Activated T-helper 1 cell treated with Interleukin-2 at 50 U/mL for 16 hours (primary cell): ENCODE measurements at regions not wholly inside any gene's neighbourhood (a gene's known extent, or its start where the extent isn't known, plus 50 kb on each side); places are given as distances from the start of the nearest gene placed in this dataset.
"Not testable (repeated sequence)": the region's sequence is repeated elsewhere in the genome, so short reads cannot be mapped to it uniquely, and the experiment has no call there.

Source experiments
- DNase-seq: peaks from one replicate; pipeline ENCODE4 v3.0.0-alpha.2; 2020; ENCODE audit warnings: low read depth

DNA sequence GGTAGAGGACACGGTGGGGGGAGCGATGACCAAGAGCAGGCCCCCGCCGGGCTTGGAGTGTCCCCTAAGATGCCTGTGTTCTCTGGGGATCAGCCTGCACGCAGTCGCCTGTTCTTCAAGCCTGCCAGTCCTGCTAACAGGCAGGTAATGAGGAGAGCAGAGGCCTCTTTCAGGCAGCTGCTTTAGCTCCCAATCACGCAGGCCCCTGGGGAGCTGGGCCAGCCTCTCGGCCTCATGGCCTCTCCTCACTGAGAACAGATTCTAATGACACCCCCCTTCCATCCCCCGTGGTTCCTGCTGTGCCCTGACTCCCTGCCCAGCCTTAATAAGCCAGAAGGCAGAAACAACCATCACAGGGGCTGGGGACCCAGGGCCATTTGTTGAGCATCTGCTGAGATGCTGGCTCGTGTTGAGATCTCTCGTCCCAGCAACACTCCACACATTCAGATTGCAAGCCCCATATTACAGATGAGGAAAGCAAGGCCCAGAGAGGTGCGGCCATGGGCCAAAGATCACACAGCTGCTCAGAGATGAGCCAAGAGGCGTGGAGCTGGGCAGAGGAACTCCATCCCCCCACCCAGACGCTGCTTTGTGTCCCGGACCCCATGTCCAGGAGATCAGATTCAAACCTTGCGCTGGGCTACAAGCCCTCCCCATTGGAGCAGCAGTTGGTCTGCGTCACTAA is 71.6 kb upstream of the CASZ1 start:
- no peak for DNase-seq

DNA sequence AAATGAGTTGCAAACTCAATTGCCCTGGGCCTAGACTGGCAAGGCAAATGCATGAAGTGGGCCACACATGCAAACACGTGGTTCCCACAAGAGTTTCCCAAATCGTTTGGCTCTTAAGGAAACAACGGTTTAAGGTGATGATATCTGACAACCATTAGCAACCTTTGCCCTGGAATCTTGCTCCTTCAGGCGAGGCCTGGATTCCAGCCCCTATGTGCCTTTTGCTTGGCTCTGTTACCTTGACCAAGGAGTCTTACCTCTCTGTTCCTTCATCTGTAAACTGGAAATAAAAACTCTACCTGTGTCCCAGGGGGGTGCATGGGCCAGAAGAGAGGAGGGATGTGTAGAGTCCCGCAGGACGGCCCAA is 72.1 kb upstream of the CASZ1 start:
- no peak for DNase-seq

DNA sequence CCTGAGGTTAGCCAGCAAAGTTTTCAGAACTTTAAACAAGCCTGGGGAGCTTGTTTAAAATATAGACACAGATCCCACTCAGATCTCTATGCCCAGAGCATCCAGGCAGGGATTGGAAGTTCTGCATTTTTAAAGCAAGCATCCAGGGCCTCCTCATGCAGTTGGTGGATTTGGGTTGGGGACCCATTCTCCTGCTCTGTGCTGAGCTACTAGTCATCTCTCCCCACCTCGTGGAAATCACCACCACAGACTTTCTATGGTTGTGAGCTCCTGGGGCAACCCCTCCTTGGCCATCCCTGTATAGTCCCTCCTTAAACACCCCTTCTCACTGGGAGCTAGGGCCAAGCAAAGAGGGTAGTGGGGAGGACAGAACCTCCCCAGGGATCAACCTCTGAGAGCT is 73.5 kb upstream of the CASZ1 start:
- no peak for DNase-seq

DNA sequence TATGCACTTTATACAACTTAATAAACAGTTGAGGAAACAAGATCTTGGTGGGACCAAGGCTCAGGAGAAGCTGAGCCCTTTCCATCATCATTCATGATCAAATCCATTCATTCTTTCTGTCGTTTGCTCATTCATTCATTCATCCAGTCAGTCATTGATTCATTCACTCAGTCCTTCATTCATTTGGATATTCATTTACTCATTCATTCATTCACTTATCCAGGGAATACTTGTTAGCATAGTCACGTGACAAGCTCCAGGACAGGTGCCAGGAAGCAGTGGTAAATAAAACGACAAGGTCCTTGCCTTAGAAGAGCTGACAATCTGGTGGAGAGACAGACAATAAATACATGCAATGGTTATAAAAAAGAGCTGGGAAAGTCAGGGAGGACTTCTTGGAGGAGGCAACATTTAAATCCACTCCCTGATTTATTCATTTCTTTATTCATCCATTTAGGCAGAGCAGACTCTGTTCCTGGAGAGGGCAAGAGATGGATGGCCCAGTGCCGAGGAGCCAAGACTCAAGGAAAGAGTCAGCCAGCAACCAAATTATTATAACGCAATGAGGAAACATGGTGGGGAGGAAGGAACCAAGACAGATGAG is 74.1 kb upstream of the CASZ1 start:
- DNase-seq, result no peak

DNA sequence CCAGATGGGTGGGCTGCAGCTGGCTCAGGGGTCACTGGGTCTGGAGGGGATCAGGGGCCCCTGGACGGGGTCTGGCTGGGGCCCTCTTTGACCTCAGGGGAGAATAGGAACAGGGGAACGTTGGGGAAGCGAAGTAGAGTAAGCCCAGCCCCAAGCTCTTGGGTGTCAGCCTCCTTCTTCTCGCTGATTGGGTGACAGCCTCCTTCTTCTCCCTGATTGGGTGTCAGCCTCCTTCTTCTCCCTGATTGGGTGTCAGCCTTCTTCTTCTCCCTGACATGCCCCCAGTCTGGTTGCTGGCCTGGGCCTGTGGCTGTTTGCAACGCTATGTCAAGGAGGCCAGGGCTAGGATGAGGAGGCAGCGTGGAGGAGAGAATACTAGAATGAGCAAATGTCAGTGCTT is 76.7 kb upstream of the CASZ1 start:
- DNase-seq, result no peak

DNA sequence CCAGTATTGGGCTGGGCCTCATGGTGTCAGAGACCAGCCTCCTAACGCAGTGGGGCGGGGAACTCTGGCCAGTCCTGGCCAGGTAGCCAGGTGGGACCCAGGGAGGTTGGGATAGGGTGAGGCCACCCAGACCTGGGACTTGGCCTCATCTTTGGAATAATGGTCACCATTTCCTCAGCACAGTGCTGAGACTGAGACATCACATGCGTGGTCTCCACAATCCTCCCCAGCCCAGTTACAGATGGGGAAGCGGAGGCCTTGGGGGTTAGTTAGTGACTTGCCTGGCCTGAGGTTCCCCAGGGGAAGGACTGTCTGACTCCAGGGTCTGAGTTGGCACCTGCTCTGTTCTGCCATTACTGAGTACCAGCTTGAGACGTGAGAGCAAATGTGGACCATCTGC is 77.9 kb upstream of the CASZ1 start:
- no peak for DNase-seq

DNA sequence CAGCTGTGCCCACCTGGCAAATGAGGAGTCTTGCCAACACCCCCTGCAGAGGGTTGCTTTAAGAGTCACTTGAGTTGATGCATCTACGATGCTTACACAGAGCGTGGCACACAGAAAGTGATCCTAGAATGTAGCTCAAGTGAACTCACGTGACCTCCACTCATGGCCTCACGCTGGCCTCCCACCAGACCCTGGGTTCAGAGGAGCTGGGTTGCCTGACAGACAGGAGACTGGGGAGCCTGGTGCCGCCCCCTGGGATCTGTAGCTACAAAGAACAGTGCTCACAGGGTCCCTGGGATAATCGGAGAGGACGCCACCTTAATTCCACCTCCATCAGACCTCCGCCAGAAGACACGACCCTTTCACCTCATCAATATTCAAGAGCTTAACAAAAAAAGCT is 81.4 kb upstream of the CASZ1 start:
- DNase-seq, result no peak

DNA sequence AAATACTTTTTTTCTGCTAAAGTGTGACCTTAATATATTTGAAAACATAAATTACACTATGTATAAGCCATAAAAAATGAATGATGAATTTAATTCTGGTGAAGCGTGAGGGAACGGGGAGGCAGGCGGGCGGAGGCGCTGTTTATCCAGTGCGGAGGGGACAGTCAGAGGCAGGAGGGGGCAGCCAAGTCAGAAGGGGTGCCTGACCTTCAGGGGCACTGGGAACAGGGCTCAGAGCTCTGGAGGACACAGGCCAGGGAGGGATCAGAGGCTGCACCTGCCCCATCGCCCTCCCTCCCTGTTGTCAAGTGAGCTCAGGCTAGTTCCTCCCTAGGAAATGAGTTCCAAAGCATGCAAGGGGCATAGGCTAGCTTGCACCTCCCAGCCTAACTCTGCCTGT is 82.0 kb upstream of the CASZ1 start:
- DNase-seq, result no peak

DNA sequence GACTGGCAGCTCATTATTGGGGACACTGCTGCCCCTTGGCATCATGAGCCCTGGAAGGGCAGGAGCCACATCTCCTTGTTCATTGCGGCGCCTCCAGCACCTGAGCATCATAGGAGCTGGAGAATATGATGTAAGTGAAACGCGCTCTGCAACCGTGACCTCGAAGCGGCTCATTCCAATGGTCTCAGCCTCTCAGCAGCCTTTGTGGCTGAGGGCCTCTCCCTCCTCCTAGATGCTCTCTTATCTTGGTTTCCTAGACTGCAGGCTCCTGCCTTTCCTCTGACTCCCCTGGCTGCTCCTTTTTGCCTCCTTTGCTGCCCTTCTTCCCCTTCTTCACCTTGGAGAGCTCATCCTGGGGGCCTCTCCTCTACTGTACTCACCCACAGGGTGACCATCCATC is 83.6 kb upstream of the CASZ1 start:
- DNase-seq, result no peak

DNA sequence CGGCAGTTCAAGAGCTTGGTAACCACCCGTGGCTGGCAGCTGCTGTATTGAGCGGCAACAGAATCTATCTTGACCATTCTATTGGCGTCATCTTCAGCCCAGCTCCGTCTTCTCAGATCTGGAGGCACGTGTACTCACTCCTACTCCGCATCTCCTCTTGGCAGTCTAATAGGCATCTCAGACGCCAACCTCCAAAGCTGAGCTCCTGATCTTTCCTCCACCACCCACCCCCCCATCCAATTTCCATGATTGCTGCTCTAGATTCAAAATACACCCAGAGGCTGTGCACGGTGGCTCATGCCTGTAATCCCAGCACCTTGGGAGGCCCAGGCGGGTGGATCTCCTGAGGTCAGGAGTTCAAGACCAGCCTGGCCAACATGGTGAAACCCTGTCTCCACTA is 84.6 kb upstream of the CASZ1 start:
- no peak for DNase-seq

DNA sequence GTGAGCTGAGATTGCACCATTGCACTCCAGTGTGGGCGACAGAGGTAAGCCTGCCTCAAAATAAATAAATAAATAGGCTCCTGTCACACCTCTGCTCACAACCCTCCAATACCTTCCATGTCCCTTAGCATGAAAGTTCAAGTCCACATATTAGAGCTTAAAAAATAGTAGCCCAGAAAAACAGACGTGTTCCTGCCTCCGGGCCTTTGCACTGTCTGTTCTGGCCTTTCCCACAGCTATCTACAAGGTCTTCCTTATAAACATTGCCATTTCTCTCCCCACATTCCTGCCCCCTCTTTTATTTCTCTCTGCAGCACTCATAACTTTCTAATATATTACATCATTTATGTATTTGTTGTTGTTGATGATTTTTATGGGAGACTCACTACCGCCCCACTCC is 85.6 kb upstream of the CASZ1 start:
- DNase-seq, result no peak

DNA sequence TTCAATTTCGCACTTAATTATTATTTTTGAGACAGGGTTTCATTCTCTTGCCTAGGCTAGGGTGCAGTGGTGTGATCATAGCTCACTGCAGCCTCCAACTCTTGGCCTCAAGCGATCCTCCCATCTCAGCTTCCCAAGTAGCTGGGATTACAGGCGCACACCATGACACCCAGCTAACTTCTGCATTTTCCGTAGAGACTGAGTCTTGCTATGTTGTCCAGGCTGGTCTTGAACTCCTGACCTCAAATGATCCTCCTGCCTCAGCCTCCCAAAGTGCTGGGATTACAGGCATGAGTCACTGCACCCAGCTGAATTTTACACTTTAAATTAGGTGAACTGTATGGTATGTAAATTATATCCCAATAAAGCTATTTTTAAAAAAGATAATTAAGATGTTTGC is 90.6 kb upstream of the CASZ1 start:
- DNase-seq, result not testable (repeated sequence)

DNA sequence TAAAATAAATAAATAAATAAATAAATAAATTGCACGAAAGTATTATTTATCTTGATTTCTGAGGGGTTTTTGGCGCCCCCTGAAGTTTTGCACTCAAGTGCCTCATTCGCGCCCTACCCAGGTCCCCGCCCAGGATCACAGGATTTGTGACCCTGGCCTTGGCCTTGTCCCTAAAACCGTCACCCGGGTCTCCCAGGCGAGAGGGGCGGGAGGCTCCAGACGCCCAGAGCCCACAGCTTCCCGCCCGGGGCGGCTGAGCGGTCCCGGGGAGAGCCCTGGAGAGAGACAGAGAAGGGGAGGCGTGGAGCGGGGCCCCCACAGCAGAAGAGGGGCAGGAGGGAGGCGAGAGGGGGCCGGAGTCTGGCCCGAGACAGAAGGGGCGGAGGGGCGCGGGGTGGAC is 91.8 kb upstream of the CASZ1 start:
- DNase-seq, result no peak

DNA sequence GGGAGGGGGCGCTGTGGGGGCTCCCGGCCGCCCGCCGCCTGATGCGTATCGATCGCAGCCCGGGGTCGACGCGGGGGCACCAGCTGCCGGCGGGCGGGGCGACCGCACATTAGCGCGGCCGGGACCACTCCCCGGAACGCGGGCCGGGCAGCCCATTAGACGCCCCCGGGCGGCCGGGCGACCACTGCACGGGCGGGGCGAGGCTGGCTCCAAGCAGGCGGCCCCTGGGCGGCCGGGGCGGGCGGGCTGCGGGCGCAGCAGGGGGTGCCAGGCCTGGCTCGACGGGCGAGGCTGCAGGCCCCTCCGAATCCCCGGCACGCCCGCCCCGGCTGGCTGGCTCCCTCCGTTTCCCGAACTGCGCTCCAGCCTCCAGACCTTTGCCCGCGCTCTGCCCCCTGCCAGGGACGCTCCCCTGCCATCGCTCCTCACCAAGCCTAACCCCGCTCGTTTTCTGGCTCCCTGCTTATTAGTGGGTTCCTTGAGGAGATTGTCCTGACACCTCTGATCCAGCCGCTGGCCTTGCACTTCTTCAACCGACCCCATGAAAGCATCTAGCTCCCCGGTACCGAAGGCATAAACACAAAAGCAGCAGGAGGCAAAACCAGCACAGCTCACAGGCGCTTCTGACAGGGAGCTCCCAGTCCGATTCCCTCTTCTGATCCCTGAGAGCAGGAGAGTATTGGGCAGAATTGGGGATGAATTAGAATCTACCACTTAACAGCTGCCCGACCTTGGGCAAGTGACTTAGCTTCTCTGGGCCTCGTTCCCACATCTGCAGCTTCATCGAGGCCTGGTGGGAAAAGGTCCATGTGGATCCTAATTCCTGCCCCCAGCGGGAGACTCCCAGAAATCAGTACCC is 92.6 kb upstream of the CASZ1 start:
- no peak for DNase-seq

DNA sequence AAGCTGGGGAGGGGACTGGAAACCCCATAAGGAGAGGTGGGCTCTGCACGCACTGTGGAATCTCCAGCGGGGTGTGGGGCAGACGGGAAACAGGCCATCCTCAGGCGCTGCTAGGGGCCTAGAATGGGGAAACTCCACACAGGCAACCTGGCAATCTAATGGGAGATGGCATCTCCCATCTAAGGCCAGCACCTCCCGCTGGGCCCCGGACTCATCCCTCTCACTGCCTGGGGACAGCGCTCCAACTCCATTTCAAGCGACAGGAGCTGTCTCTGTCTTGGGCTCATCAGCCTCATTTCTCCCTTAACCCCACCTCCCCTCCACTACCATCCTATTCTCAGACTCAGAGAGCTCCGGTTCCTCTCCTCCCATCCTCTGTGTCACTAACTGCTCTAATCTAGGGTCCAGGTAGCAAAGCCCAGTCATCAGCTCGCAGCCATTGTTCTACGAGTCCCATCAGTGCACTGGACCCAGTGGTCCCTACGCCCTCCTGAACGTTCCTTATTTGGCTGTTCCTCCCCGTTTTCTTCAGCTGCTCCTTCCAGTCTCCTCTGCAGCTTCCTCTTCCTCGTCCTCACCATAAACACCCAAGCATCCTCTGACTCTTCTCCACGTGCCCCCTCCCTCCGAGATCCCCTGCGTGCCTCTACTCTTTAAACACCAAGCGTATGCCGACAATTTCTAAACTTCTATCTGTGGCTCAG is 93.4 kb upstream of the CASZ1 start:
- no peak for DNase-seq

DNA sequence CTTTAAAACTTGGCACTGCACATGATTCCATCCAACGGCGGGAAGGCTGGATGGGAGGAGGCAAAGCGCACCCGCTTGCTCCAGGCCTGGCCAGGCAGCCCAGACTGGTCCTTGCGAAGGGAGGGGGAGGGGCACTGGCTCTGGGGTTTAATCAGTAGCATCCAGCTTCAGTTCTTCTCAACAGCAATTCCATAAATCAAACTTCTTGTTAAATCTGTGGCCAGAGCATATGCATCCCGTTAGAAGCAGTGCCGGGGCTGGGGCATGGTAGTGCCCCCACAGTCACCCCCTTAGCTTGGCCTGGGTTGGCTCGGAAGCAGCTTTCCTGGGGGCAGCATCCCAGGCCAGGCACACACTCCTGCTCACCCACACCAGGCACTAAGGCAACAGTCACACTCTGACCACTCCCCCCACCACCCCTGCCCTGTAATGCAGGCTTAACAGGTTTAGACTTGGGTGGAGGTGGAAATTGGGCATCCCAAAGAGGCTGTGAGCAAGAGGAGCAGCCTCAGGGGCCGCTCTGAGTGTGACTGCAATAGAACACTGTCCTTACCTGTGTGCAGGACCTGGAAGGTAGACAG is 94.1 kb upstream of the CASZ1 start:
- DNase-seq, result no peak

DNA sequence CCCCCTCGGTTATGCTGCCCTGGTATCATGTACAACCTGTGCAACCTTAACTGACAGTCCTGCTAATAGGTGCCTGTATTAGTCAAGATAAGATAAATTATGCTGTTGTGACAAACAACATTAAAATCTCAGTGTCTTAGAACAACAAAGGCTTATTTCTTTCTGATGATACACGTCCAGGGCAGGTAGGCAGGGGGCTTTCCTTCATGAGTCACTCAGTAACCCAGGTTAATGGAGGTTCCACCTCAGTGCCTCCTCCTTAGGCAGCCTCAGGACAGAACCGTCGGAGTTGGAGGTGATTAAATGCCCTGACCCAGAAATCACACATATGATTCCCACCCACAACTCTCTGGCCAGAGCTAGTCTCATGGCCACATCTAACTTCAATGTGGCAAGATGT is 94.6 kb upstream of the CASZ1 start:
- DNase-seq, result no peak

DNA sequence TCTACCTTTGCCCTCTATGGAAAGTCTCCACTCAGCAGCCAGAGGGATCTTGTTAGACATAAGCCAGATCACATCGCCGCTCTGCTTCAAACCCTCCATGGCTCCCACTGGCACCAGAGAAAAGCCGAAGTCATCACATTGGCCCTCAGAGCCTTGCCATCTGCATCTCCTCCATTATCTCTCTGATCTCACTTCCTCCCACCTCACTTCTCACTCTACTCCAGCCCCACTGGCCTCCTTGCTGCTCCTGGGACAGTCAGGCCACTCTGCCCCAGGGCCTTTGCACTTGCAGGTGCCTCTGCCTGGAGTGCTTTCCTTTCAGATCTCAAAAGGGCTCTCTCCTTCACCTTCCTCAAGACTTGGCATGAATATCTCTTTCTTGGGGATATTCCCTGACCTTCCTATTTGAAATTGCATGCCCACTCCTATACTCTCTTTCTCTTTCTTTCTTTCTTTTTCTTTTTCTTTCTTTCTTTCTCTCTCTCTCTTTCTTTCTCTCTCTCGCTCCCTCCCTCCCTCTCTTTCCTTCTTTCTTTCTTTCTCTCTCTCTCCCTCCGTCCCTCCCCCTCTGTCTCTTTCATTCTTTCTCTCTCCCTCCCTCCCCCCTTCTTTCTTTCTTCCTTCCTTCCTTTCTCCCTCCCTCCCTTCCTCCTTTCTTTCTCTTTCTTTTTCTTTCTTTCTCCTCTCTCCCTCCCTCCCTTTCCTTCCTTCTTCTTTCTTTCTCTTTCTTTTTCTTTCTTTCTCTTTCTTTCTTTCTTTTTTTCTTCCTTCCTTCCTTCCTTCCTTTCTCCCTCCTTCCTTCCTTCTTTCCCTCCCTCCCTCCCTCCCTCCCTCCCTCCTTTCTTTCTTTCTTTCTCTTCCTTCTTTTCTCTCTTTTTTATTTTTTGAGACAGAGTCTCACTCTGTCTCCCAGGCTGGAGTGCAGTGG is 96.0 kb upstream of the CASZ1 start:
- DNase-seq, result no peak

DNA sequence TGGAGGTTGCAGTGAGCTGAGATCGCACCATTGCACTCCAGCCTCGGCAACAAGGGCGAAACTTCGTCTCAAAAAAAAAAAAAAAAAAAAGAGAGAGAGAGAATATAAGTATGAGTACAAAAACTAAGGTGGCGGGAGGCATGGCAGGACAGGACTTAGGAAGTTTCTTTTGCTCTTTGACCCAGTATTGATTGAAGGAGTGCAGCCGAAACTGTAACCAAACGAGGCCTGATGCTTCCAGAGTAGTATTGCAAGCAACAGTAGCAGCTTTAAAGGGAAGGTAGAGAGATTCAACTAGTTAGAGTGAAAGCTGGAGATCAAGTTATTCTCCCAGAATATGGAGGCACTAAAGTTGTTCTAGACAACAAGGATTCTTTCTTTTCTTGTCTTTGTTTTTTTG is 99.2 kb upstream of the CASZ1 start:
- DNase-seq, result no peak

DNA sequence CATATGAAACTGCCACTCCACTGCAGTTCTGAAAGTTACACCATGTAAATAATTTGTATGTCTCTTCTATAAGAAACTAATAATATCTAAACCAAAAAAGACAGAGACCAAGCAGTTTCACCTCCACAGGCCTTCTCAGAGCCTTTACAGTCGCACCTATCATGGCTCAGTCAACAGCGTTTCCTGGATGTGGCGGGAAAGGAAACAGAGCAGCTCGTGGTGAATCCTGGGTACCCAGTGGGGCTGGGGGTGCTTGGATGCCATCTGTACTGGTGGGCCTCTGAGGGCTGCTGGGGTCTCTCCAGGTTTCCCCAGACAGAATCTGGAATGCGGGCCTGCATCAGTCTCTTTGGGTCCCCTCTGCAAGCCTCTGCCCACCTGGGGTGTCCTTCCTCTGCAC is 100.2 kb upstream of the CASZ1 start:
- DNase-seq, result no peak

DNA sequence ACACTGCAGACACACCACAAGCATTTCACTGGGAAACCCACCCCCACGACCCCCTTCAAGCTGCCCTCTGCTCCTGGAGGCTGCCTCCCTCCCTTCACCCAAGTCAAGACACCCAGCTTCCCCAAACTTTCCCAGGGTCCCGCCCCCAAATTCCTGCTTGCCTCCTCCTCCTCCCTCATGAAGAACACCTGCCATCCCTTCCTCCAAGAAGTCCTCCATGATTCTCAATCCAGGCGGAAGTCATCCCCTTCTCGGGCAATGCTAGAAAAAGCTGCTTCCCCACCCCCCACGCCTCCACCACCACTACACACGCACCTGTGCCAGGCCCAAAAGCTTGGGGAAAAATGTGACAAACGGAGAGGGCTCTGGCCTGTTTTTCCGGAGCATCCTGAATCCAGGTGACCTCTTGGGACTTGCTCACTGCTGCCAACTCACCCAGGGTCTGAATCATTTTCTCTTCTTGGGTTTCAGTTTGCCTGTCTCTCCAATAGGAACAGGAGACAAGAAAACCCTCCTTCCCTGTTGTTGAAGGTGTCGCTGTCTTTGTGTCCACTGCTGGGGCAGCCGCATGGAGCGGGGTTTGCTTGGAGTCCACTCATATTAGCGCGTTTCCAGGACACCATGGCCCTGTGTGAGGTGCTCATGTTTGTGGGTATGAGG is 101.0 kb upstream of the CASZ1 start:
- no peak for DNase-seq
